H1 (cell line): ENCODE measurements at regions not wholly inside any gene's neighbourhood (a gene's known extent, or its start where the extent isn't known, plus 50 kb on each side); places are given as distances from the start of the nearest gene placed in this dataset.

Experiments
- CTCF ChIA-PET: fragments of 300-600 bp; sonication (Branson Sonifier 250); formaldehyde crosslinking; loops from one replicate; lab custom pipeline; 2021; ENCODE audit not compliant: partially characterized antibody; lab: Charles Lee
- POLR2A ChIA-PET: fragments of 300-600 bp; sonication (Branson Sonifier 250); formaldehyde crosslinking; loops from one replicate; lab custom pipeline; 2021; ENCODE audit warnings: inconsistent platforms; ENCODE audit not compliant: partially characterized antibody; lab: Charles Lee
- DNase-seq, 2 experiments: peaks; one replicate each; pipeline versions ENCODE4 v3.0.0 to v3.0.0-alpha.2; 2010 to 2022; ENCODE audit warnings: low spot score in 2 of 2, low read depth in 1 of 2, mixed read lengths in 1 of 2
- FAIRE-seq: peaks from 2 replicates; lab custom pipeline; 2011; peaks lifted over from hg19 to GRCh38; lab: Jason Lieb, UNC
- H2AFZ ChIP-seq: 2 replicates; pipeline ENCODE4 v1.8.1; 2012; ENCODE audit warnings: low read length, inconsistent platforms
- H2AK5ac ChIP-seq: 2 replicates; pipeline ENCODE4 v1.6.1; 2013; ENCODE audit warnings: low read depth, low read length
- H2BK120ac ChIP-seq: replicated peaks from 2 replicates; pipeline ENCODE3; 2013; ENCODE audit warnings: low read depth, low read length, inconsistent platforms
- H2BK12ac ChIP-seq: 2 replicates; pipeline ENCODE4 v1.6.1; 2013; ENCODE audit warnings: low read depth, low read length
- H2BK15ac ChIP-seq: 2 replicates; pipeline ENCODE4 v1.6.1; 2013; ENCODE audit warnings: low read length
- H2BK20ac ChIP-seq: 2 replicates; pipeline ENCODE4 v1.6.1; 2013; ENCODE audit warnings: low read length
- H2BK5ac ChIP-seq: 2 replicates; pipeline ENCODE4 v1.6.1; 2013; ENCODE audit warnings: low read depth, low read length
- H3K14ac ChIP-seq: 2 replicates; pipeline ENCODE4 v1.6.1; 2013; ENCODE audit warnings: inconsistent platforms; ENCODE audit not compliant: insufficient read length
- H3K18ac ChIP-seq: 2 replicates; pipeline ENCODE4 v1.6.1; 2013; ENCODE audit warnings: low read length; ENCODE audit errors: extremely low read depth
- H3K23ac ChIP-seq: 2 replicates; pipeline ENCODE4 v1.6.1; 2013; ENCODE audit warnings: inconsistent platforms; ENCODE audit not compliant: insufficient read length
- H3K23me2 ChIP-seq: 2 replicates; pipeline ENCODE4 v1.6.1; 2013; ENCODE audit warnings: low read depth, low read length
- H3K27ac ChIP-seq: 2 replicates; pipeline ENCODE4 v1.6.1; 2011; ENCODE audit warnings: low read depth, low read length, inconsistent platforms
- H3K27me3 ChIP-seq, 4 experiments: replicated peaks in 1 of 4; 1 replicate in 1 of 4; 2 replicates in 3 of 4; pipeline versions ENCODE4 v1.6.1 to v1.8.1; 2011 to 2013; ENCODE audit warnings: low read length in 3 of 4, mild to moderate bottlenecking in 3 of 4, inconsistent platforms in 2 of 4, mixed read lengths in 2 of 4, moderate library complexity in 1 of 4; ENCODE audit not compliant: control insufficient read depth in 3 of 4, insufficient read depth in 3 of 4; ENCODE audit errors: extremely low read depth in 1 of 4
- H3K36me3 ChIP-seq, 4 experiments: 2 replicates each; pipeline versions ENCODE4 v1.6.1 to v1.8.1; 2011 to 2013; ENCODE audit warnings: mild to moderate bottlenecking in 4 of 4, low read length in 3 of 4, moderate library complexity in 2 of 4, control low read depth in 1 of 4, inconsistent platforms in 1 of 4; ENCODE audit not compliant: insufficient read depth in 4 of 4, control insufficient read depth in 2 of 4
- H3K4ac ChIP-seq: replicated peaks from 2 replicates; pipeline ENCODE3; 2013; ENCODE audit warnings: low read length, low read depth, mixed read lengths, inconsistent platforms; ENCODE audit not compliant: insufficient read length
- H3K4me1 ChIP-seq, 4 experiments: replicated peaks in 1 of 4; 1 replicate in 1 of 4; 2 replicates in 3 of 4; pipeline versions ENCODE4 v1.6.1 to v1.8.1; 2011 to 2013; ENCODE audit warnings: low read length in 3 of 4, inconsistent platforms in 2 of 4, mixed read lengths in 1 of 4; ENCODE audit not compliant: insufficient read depth in 4 of 4, control insufficient read depth in 3 of 4
- H3K4me2 ChIP-seq, 2 experiments: 2 replicates each; pipeline versions ENCODE4 v1.6.1 to v1.8.1; 2011 to 2013; ENCODE audit warnings: low read depth in 2 of 2, low read length in 2 of 2, control low read depth in 1 of 2, inconsistent platforms in 1 of 2, mild to moderate bottlenecking in 1 of 2; ENCODE audit not compliant: insufficient read depth in 1 of 2
- H3K4me3 ChIP-seq, 4 experiments: fragments of 200-600, 300-600 bp in 1 of 4; sonication (generic), shearing (Covaris generic), sonication (Bioruptor Twin) in 1 of 4; 2 replicates each; pipeline versions ENCODE4 v1.5.1 to v1.8.1; 2011 to 2016; ENCODE audit warnings: low read length in 4 of 4, low read depth in 3 of 4, control low read depth in 2 of 4, inconsistent platforms in 2 of 4, mild to moderate bottlenecking in 2 of 4, mixed read lengths in 1 of 4, moderate library complexity in 1 of 4; ENCODE audit not compliant: insufficient read depth in 2 of 4; ENCODE audit errors: extremely low read depth in 1 of 4
- H3K56ac ChIP-seq: replicated peaks from 2 replicates; pipeline ENCODE3; 2013; ENCODE audit warnings: low read depth, mild to moderate bottlenecking, mixed read lengths, low read length, inconsistent platforms; ENCODE audit not compliant: insufficient read length
- H3K79me1 ChIP-seq: 2 replicates; pipeline ENCODE4 v1.6.1; 2013; ENCODE audit warnings: low read depth, low read length, control low read depth
- H3K79me2 ChIP-seq, 2 experiments: 2 replicates each; pipeline versions ENCODE4 v1.6.1 to v1.8.1; 2012 to 2013; ENCODE audit warnings: low read length in 2 of 2, mild to moderate bottlenecking in 2 of 2, inconsistent platforms in 1 of 2; ENCODE audit not compliant: insufficient read depth in 2 of 2, control insufficient read depth in 1 of 2
- H3K9ac ChIP-seq, 4 experiments: replicated peaks in 1 of 4; 1 replicate in 1 of 4; 2 replicates in 3 of 4; pipeline versions ENCODE4 v1.6.1 to v1.8.1; 2011 to 2013; ENCODE audit warnings: low read depth in 3 of 4, low read length in 3 of 4, control low read depth in 2 of 4, mild to moderate bottlenecking in 2 of 4, moderate library complexity in 2 of 4, inconsistent platforms in 1 of 4; ENCODE audit errors: extremely low read depth in 1 of 4
- H3K9me3 ChIP-seq, 2 experiments: 2 replicates each; pipeline versions ENCODE4 v1.6.1 to v1.8.1; 2012 to 2013; ENCODE audit warnings: mild to moderate bottlenecking in 2 of 2, moderate library complexity in 2 of 2, control low read depth in 1 of 2, inconsistent platforms in 1 of 2, low read depth in 1 of 2, low read length in 1 of 2, mixed read lengths in 1 of 2; ENCODE audit not compliant: insufficient read depth in 2 of 2
- H4K20me1 ChIP-seq, 2 experiments: replicated peaks in 1 of 2; 2 replicates each; pipeline versions ENCODE3 to v1.8.1; 2011 to 2013; ENCODE audit warnings: inconsistent platforms in 2 of 2, low read length in 2 of 2, mild to moderate bottlenecking in 1 of 2; ENCODE audit not compliant: insufficient read depth in 2 of 2, control insufficient read depth in 1 of 2
- H4K5ac ChIP-seq: 2 replicates; pipeline ENCODE4 v1.6.1; 2013; ENCODE audit warnings: low read length, low read depth, mixed read lengths, inconsistent platforms; ENCODE audit not compliant: insufficient read length
- H4K8ac ChIP-seq: 2 replicates; pipeline ENCODE4 v1.8.0; 2013; ENCODE audit warnings: mild to moderate bottlenecking, moderate library complexity, low read length, inconsistent platforms; ENCODE audit not compliant: insufficient read depth; ENCODE audit errors: extremely low read depth
- H4K91ac ChIP-seq: replicated peaks from 2 replicates; pipeline ENCODE3; 2013; ENCODE audit warnings: low read length, mixed read lengths, inconsistent platforms; ENCODE audit not compliant: insufficient read length
- ATF3 ChIP-seq: IDR thresholded peaks from 2 replicates; pipeline ENCODE4 v1.6.1; 2011; ENCODE audit warnings: low read depth, mild to moderate bottlenecking, low read length; ENCODE audit not compliant: insufficient read depth
- BRCA1 ChIP-seq: IDR thresholded peaks from 2 replicates; pipeline ENCODE4 v1.6.1; 2012; ENCODE audit warnings: low read depth, low read length, improper control_type of control experiment
- EGR1 ChIP-seq: IDR thresholded peaks from 2 replicates; pipeline ENCODE4 v1.6.1; 2011; ENCODE audit warnings: low read depth, low read length, borderline replicate concordance
- EP300 ChIP-seq, 2 experiments: IDR thresholded peaks; 1 replicate in 1 of 2; 2 replicates in 1 of 2; pipeline ENCODE4 v1.6.1; 2011 to 2012; ENCODE audit warnings: low read depth in 2 of 2, low read length in 2 of 2, mild to moderate bottlenecking in 2 of 2, borderline replicate concordance in 1 of 2, inconsistent platforms in 1 of 2, moderate library complexity in 1 of 2
- JUN ChIP-seq: IDR thresholded peaks from 2 replicates; pipeline ENCODE4 v1.6.1; 2011; ENCODE audit warnings: low read depth, mild to moderate bottlenecking, improper control_type of control experiment, low read length
- KDM4A ChIP-seq: IDR thresholded peaks from one replicate; pipeline ENCODE4 v1.7.1; 2012; ENCODE audit warnings: low read depth, mild to moderate bottlenecking, moderate library complexity, low read length, inconsistent platforms; ENCODE audit not compliant: severe bottlenecking
- KDM5A ChIP-seq: fragments of 200-600 bp; IDR thresholded peaks from 2 replicates; pipeline ENCODE4 v1.7.1; 2012; ENCODE audit warnings: mild to moderate bottlenecking, low read length, inconsistent platforms, mixed read lengths
- MAFK ChIP-seq: IDR thresholded peaks from 2 replicates; pipeline ENCODE4 v1.6.1; 2012; ENCODE audit warnings: low read depth, mild to moderate bottlenecking, improper control_type of control experiment, low read length
- RBBP5 ChIP-seq: IDR thresholded peaks from 2 replicates; pipeline ENCODE4 v1.7.1; 2012; ENCODE audit warnings: low read depth, mild to moderate bottlenecking, inconsistent platforms, low read length, moderate library complexity, borderline replicate concordance
- RFX5 ChIP-seq: IDR thresholded peaks from 2 replicates; pipeline ENCODE4 v1.6.1; 2011; ENCODE audit warnings: low read depth, low read length, improper control_type of control experiment, borderline replicate concordance
- RNF2 ChIP-seq: fragments of 200-900, 300-1000 bp; sonication (generic); IDR thresholded peaks from 2 replicates; pipeline ENCODE4 v1.7.1; 2016; ENCODE audit warnings: borderline replicate concordance, low read depth, mild to moderate bottlenecking, antibody characterized with exemption, low read length; ENCODE audit not compliant: poor library complexity, severe bottlenecking; ENCODE audit errors: missing control alignments
- SP1 ChIP-seq: IDR thresholded peaks from 2 replicates; pipeline ENCODE4 v1.6.1; 2011; ENCODE audit warnings: low read depth, low read length
- YY1 ChIP-seq: IDR thresholded peaks from 2 replicates; pipeline ENCODE4 v1.6.1; 2011; ENCODE audit warnings: low read depth, mild to moderate bottlenecking, low read length
- WGBS, 2 experiments: shearing (Covaris generic) in 1 of 2; methylation state at CpG; one replicate each; pipeline versions ENCODE4 v1.1.6 to v1.1.7; 2013 to 2015; ENCODE audit warnings: low lambda C conversion rate in 2 of 2, mixed read lengths in 2 of 2, inconsistent platforms in 1 of 2, low coverage in 1 of 2, missing lambda C conversion rate in 1 of 2; ENCODE audit not compliant: insufficient replicate concordance in 2 of 2, insufficient coverage in 1 of 2, insufficient read length in 1 of 2; ENCODE audit errors: extremely low coverage in 1 of 2, missing lambda C conversion rate in 1 of 2; 5-methylcytosine and 5-hydroxymethylcytosine counted together

GRCh38 chr3:106135451-106136160 is 266.8 kb upstream of the CBLB start:
- ChIA-PET POLR2A (no interaction called here), CTCF (no interaction called here)
- H3K4me3 ChIP-seq = no peak overlapping the region
- H3K9me3 ChIP-seq = peaks cover 0 to 5% of the 10 kb centered on the region in 2 experiments; a peak in 1 of 4 replicates
- H3K18ac ChIP-seq = no peak overlapping the region
- H3K4ac ChIP-seq = no peak overlapping the region
- H3K4me2 ChIP-seq = no peak overlapping the region
- no peak overlapping the region for H2AK5ac ChIP-seq
- no peak overlapping the region for H2BK120ac ChIP-seq
- no peak overlapping the region for H3K9ac ChIP-seq
- no peaks in the 10 kb centered on the region for H3K36me3 ChIP-seq
- H4K5ac ChIP-seq = no peak overlapping the region
- no peak overlapping the region for H2BK12ac ChIP-seq
- 90% methylated on average over 26 of the region's 26 CpGs; no CpG with 5 or more reads in 1 of the 2 experiments for WGBS, 2 experiments
- no peak for DNase-seq
- H2BK15ac ChIP-seq = no peak overlapping the region
- no peak for TF ChIP-seq RBBP5
- no peak for TF ChIP-seq RNF2
- TF ChIP-seq RFX5 = no peak
- no peak for TF ChIP-seq JUN
- no peak for TF ChIP-seq YY1
- no peak for TF ChIP-seq KDM5A
- no peak for TF ChIP-seq ATF3
- no peak for TF ChIP-seq MAFK
- TF ChIP-seq KDM4A = no peak
- TF ChIP-seq EGR1 = no peak
- TF ChIP-seq EP300 (IDR thresholded peaks at IDR 0.05; ENCODE audit: borderline replicate concordance in 1 of 2, low read depth in 2 of 2, low read length in 2 of 2) = no peak
- TF ChIP-seq SP1 = no peak
- no peak for TF ChIP-seq BRCA1
- no peak overlapping the region for H3K23ac ChIP-seq
- H4K91ac ChIP-seq = no peak overlapping the region
- no peaks in the 10 kb centered on the region for H3K79me2 ChIP-seq
- no peak overlapping the region for H2BK20ac ChIP-seq
- H3K23me2 ChIP-seq = no peaks in the 10 kb centered on the region
- H3K14ac ChIP-seq = no peak overlapping the region
- H3K27me3 ChIP-seq = no peaks in the 10 kb centered on the region
- H3K56ac ChIP-seq = no peak overlapping the region
- peaks cover 3 to 4% (median 3%) of the 10 kb centered on the region in 4 experiments; a peak in 5 of 7 replicates for H3K4me1 ChIP-seq
- H4K20me1 ChIP-seq = no peaks in the 10 kb centered on the region
- H3K27ac ChIP-seq = no peak overlapping the region
- H2BK5ac ChIP-seq = no peak overlapping the region
- H4K8ac ChIP-seq = no peak overlapping the region; the same call in 1 of the 2 replicates
- H3K79me1 ChIP-seq = no peaks in the 10 kb centered on the region
- FAIRE-seq = no peak
- no peak overlapping the region; the same call in 1 of the 2 replicates for H2AFZ ChIP-seq
